Dermis microvascular lymphatic vessel endothelial cell (primary cell): ENCODE measurements at regions not wholly inside any gene's neighbourhood (a gene's known extent, or its start where the extent isn't known, plus 50 kb on each side); places are given as distances from the start of the nearest gene placed in this dataset.
A peak's percentile ranks its signal among the peaks of the same experiment; 100 is the strongest.
"Not testable (repeated sequence)": the region's sequence is repeated elsewhere in the genome, so short reads cannot be mapped to it uniquely, and the experiment has no call there.

ENCODE experiments used
- DNase-seq, 2 donors: peaks; one replicate each; pipeline versions ENCODE4 v3.0.0 to v3.0.0-alpha.2; 2010; ENCODE audit warnings: low read depth in 2 of 2

DNA sequence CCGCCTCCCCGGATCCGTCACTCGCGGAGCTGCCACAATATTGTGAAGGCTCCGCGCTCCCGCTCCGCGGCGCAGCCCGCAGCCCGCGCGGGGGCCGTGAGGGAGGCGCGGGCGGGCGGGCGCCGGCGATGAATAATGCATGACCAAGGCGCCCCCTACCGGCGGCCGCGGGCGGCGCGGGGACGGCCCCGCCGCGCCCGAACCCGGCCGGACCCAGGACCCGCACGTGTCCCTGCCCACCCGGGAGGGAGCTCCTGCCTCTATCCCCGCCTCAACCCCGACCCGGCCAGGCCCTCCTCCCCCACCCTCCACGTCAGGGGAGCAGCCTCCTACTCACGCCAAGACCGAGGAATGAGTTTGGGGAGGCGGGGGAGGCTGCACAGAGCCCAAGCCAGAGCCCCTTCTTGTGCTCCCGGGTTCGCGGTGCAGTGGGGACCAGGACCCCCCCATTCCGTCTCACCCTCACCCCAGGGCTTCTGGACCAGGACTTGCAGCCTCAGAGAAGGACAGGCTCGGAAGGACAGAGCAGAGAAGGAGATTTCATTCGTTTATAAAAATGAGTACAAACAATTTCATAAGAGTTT is 70.8 kb upstream of the CASZ1 start:
- DNase-seq: peak in 1 of 2 donors; percentile 30

DNA sequence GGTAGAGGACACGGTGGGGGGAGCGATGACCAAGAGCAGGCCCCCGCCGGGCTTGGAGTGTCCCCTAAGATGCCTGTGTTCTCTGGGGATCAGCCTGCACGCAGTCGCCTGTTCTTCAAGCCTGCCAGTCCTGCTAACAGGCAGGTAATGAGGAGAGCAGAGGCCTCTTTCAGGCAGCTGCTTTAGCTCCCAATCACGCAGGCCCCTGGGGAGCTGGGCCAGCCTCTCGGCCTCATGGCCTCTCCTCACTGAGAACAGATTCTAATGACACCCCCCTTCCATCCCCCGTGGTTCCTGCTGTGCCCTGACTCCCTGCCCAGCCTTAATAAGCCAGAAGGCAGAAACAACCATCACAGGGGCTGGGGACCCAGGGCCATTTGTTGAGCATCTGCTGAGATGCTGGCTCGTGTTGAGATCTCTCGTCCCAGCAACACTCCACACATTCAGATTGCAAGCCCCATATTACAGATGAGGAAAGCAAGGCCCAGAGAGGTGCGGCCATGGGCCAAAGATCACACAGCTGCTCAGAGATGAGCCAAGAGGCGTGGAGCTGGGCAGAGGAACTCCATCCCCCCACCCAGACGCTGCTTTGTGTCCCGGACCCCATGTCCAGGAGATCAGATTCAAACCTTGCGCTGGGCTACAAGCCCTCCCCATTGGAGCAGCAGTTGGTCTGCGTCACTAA is 71.6 kb upstream of the CASZ1 start:
- DNase-seq: no peak

DNA sequence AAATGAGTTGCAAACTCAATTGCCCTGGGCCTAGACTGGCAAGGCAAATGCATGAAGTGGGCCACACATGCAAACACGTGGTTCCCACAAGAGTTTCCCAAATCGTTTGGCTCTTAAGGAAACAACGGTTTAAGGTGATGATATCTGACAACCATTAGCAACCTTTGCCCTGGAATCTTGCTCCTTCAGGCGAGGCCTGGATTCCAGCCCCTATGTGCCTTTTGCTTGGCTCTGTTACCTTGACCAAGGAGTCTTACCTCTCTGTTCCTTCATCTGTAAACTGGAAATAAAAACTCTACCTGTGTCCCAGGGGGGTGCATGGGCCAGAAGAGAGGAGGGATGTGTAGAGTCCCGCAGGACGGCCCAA is 72.1 kb upstream of the CASZ1 start:
- no peak for DNase-seq

DNA sequence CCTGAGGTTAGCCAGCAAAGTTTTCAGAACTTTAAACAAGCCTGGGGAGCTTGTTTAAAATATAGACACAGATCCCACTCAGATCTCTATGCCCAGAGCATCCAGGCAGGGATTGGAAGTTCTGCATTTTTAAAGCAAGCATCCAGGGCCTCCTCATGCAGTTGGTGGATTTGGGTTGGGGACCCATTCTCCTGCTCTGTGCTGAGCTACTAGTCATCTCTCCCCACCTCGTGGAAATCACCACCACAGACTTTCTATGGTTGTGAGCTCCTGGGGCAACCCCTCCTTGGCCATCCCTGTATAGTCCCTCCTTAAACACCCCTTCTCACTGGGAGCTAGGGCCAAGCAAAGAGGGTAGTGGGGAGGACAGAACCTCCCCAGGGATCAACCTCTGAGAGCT is 73.5 kb upstream of the CASZ1 start:
- DNase-seq: no peak

DNA sequence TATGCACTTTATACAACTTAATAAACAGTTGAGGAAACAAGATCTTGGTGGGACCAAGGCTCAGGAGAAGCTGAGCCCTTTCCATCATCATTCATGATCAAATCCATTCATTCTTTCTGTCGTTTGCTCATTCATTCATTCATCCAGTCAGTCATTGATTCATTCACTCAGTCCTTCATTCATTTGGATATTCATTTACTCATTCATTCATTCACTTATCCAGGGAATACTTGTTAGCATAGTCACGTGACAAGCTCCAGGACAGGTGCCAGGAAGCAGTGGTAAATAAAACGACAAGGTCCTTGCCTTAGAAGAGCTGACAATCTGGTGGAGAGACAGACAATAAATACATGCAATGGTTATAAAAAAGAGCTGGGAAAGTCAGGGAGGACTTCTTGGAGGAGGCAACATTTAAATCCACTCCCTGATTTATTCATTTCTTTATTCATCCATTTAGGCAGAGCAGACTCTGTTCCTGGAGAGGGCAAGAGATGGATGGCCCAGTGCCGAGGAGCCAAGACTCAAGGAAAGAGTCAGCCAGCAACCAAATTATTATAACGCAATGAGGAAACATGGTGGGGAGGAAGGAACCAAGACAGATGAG is 74.1 kb upstream of the CASZ1 start:
- DNase-seq: no peak

DNA sequence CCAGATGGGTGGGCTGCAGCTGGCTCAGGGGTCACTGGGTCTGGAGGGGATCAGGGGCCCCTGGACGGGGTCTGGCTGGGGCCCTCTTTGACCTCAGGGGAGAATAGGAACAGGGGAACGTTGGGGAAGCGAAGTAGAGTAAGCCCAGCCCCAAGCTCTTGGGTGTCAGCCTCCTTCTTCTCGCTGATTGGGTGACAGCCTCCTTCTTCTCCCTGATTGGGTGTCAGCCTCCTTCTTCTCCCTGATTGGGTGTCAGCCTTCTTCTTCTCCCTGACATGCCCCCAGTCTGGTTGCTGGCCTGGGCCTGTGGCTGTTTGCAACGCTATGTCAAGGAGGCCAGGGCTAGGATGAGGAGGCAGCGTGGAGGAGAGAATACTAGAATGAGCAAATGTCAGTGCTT is 76.7 kb upstream of the CASZ1 start:
- no peak for DNase-seq

DNA sequence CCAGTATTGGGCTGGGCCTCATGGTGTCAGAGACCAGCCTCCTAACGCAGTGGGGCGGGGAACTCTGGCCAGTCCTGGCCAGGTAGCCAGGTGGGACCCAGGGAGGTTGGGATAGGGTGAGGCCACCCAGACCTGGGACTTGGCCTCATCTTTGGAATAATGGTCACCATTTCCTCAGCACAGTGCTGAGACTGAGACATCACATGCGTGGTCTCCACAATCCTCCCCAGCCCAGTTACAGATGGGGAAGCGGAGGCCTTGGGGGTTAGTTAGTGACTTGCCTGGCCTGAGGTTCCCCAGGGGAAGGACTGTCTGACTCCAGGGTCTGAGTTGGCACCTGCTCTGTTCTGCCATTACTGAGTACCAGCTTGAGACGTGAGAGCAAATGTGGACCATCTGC is 77.9 kb upstream of the CASZ1 start:
- DNase-seq: no peak

DNA sequence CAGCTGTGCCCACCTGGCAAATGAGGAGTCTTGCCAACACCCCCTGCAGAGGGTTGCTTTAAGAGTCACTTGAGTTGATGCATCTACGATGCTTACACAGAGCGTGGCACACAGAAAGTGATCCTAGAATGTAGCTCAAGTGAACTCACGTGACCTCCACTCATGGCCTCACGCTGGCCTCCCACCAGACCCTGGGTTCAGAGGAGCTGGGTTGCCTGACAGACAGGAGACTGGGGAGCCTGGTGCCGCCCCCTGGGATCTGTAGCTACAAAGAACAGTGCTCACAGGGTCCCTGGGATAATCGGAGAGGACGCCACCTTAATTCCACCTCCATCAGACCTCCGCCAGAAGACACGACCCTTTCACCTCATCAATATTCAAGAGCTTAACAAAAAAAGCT is 81.4 kb upstream of the CASZ1 start:
- DNase-seq: no peak

DNA sequence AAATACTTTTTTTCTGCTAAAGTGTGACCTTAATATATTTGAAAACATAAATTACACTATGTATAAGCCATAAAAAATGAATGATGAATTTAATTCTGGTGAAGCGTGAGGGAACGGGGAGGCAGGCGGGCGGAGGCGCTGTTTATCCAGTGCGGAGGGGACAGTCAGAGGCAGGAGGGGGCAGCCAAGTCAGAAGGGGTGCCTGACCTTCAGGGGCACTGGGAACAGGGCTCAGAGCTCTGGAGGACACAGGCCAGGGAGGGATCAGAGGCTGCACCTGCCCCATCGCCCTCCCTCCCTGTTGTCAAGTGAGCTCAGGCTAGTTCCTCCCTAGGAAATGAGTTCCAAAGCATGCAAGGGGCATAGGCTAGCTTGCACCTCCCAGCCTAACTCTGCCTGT is 82.0 kb upstream of the CASZ1 start:
- DNase-seq: no peak

DNA sequence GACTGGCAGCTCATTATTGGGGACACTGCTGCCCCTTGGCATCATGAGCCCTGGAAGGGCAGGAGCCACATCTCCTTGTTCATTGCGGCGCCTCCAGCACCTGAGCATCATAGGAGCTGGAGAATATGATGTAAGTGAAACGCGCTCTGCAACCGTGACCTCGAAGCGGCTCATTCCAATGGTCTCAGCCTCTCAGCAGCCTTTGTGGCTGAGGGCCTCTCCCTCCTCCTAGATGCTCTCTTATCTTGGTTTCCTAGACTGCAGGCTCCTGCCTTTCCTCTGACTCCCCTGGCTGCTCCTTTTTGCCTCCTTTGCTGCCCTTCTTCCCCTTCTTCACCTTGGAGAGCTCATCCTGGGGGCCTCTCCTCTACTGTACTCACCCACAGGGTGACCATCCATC is 83.6 kb upstream of the CASZ1 start:
- DNase-seq: no peak

DNA sequence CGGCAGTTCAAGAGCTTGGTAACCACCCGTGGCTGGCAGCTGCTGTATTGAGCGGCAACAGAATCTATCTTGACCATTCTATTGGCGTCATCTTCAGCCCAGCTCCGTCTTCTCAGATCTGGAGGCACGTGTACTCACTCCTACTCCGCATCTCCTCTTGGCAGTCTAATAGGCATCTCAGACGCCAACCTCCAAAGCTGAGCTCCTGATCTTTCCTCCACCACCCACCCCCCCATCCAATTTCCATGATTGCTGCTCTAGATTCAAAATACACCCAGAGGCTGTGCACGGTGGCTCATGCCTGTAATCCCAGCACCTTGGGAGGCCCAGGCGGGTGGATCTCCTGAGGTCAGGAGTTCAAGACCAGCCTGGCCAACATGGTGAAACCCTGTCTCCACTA is 84.6 kb upstream of the CASZ1 start:
- DNase-seq: no peak

DNA sequence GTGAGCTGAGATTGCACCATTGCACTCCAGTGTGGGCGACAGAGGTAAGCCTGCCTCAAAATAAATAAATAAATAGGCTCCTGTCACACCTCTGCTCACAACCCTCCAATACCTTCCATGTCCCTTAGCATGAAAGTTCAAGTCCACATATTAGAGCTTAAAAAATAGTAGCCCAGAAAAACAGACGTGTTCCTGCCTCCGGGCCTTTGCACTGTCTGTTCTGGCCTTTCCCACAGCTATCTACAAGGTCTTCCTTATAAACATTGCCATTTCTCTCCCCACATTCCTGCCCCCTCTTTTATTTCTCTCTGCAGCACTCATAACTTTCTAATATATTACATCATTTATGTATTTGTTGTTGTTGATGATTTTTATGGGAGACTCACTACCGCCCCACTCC is 85.6 kb upstream of the CASZ1 start:
- no peak for DNase-seq

DNA sequence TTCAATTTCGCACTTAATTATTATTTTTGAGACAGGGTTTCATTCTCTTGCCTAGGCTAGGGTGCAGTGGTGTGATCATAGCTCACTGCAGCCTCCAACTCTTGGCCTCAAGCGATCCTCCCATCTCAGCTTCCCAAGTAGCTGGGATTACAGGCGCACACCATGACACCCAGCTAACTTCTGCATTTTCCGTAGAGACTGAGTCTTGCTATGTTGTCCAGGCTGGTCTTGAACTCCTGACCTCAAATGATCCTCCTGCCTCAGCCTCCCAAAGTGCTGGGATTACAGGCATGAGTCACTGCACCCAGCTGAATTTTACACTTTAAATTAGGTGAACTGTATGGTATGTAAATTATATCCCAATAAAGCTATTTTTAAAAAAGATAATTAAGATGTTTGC is 90.6 kb upstream of the CASZ1 start:
- not testable (repeated sequence) for DNase-seq

DNA sequence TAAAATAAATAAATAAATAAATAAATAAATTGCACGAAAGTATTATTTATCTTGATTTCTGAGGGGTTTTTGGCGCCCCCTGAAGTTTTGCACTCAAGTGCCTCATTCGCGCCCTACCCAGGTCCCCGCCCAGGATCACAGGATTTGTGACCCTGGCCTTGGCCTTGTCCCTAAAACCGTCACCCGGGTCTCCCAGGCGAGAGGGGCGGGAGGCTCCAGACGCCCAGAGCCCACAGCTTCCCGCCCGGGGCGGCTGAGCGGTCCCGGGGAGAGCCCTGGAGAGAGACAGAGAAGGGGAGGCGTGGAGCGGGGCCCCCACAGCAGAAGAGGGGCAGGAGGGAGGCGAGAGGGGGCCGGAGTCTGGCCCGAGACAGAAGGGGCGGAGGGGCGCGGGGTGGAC is 91.8 kb upstream of the CASZ1 start:
- no peak for DNase-seq

DNA sequence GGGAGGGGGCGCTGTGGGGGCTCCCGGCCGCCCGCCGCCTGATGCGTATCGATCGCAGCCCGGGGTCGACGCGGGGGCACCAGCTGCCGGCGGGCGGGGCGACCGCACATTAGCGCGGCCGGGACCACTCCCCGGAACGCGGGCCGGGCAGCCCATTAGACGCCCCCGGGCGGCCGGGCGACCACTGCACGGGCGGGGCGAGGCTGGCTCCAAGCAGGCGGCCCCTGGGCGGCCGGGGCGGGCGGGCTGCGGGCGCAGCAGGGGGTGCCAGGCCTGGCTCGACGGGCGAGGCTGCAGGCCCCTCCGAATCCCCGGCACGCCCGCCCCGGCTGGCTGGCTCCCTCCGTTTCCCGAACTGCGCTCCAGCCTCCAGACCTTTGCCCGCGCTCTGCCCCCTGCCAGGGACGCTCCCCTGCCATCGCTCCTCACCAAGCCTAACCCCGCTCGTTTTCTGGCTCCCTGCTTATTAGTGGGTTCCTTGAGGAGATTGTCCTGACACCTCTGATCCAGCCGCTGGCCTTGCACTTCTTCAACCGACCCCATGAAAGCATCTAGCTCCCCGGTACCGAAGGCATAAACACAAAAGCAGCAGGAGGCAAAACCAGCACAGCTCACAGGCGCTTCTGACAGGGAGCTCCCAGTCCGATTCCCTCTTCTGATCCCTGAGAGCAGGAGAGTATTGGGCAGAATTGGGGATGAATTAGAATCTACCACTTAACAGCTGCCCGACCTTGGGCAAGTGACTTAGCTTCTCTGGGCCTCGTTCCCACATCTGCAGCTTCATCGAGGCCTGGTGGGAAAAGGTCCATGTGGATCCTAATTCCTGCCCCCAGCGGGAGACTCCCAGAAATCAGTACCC is 92.6 kb upstream of the CASZ1 start:
- no peak for DNase-seq

DNA sequence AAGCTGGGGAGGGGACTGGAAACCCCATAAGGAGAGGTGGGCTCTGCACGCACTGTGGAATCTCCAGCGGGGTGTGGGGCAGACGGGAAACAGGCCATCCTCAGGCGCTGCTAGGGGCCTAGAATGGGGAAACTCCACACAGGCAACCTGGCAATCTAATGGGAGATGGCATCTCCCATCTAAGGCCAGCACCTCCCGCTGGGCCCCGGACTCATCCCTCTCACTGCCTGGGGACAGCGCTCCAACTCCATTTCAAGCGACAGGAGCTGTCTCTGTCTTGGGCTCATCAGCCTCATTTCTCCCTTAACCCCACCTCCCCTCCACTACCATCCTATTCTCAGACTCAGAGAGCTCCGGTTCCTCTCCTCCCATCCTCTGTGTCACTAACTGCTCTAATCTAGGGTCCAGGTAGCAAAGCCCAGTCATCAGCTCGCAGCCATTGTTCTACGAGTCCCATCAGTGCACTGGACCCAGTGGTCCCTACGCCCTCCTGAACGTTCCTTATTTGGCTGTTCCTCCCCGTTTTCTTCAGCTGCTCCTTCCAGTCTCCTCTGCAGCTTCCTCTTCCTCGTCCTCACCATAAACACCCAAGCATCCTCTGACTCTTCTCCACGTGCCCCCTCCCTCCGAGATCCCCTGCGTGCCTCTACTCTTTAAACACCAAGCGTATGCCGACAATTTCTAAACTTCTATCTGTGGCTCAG is 93.4 kb upstream of the CASZ1 start:
- no peak for DNase-seq

DNA sequence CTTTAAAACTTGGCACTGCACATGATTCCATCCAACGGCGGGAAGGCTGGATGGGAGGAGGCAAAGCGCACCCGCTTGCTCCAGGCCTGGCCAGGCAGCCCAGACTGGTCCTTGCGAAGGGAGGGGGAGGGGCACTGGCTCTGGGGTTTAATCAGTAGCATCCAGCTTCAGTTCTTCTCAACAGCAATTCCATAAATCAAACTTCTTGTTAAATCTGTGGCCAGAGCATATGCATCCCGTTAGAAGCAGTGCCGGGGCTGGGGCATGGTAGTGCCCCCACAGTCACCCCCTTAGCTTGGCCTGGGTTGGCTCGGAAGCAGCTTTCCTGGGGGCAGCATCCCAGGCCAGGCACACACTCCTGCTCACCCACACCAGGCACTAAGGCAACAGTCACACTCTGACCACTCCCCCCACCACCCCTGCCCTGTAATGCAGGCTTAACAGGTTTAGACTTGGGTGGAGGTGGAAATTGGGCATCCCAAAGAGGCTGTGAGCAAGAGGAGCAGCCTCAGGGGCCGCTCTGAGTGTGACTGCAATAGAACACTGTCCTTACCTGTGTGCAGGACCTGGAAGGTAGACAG is 94.1 kb upstream of the CASZ1 start:
- DNase-seq: no peak

DNA sequence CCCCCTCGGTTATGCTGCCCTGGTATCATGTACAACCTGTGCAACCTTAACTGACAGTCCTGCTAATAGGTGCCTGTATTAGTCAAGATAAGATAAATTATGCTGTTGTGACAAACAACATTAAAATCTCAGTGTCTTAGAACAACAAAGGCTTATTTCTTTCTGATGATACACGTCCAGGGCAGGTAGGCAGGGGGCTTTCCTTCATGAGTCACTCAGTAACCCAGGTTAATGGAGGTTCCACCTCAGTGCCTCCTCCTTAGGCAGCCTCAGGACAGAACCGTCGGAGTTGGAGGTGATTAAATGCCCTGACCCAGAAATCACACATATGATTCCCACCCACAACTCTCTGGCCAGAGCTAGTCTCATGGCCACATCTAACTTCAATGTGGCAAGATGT is 94.6 kb upstream of the CASZ1 start:
- DNase-seq: no peak

DNA sequence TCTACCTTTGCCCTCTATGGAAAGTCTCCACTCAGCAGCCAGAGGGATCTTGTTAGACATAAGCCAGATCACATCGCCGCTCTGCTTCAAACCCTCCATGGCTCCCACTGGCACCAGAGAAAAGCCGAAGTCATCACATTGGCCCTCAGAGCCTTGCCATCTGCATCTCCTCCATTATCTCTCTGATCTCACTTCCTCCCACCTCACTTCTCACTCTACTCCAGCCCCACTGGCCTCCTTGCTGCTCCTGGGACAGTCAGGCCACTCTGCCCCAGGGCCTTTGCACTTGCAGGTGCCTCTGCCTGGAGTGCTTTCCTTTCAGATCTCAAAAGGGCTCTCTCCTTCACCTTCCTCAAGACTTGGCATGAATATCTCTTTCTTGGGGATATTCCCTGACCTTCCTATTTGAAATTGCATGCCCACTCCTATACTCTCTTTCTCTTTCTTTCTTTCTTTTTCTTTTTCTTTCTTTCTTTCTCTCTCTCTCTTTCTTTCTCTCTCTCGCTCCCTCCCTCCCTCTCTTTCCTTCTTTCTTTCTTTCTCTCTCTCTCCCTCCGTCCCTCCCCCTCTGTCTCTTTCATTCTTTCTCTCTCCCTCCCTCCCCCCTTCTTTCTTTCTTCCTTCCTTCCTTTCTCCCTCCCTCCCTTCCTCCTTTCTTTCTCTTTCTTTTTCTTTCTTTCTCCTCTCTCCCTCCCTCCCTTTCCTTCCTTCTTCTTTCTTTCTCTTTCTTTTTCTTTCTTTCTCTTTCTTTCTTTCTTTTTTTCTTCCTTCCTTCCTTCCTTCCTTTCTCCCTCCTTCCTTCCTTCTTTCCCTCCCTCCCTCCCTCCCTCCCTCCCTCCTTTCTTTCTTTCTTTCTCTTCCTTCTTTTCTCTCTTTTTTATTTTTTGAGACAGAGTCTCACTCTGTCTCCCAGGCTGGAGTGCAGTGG is 96.0 kb upstream of the CASZ1 start:
- DNase-seq: no peak

DNA sequence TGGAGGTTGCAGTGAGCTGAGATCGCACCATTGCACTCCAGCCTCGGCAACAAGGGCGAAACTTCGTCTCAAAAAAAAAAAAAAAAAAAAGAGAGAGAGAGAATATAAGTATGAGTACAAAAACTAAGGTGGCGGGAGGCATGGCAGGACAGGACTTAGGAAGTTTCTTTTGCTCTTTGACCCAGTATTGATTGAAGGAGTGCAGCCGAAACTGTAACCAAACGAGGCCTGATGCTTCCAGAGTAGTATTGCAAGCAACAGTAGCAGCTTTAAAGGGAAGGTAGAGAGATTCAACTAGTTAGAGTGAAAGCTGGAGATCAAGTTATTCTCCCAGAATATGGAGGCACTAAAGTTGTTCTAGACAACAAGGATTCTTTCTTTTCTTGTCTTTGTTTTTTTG is 99.2 kb upstream of the CASZ1 start:
- no peak for DNase-seq
